Activated naive CD8-positive, alpha-beta T cell treated with anti-CD3 and anti-CD28 coated beads, Interleukin-2, amount 10 ng/mL, durations not matched to agents 7 days and 5 days (primary cell): ENCODE measurements at regions not wholly inside any gene's neighbourhood (a gene's known extent, or its start where the extent isn't known, plus 50 kb on each side); places are given as distances from the start of the nearest gene placed in this dataset.
"Not testable (repeated sequence)": the region's sequence is repeated elsewhere in the genome, so short reads cannot be mapped to it uniquely, and the experiment has no call there.

Experiments used
- ATAC-seq: fragments of 150-1000 bp; cut with Tn5 transposase; one replicate; pipeline ENCODE4 v1.10.0; 2021; ENCODE audit warnings: low read depth, moderate library complexity
- POLR2A ChIA-PET: fragments of 350-600 bp; sonication (Branson Sonifier 250); formaldehyde crosslinking; loops from one replicate; lab custom pipeline; 2021; ENCODE audit warnings: antibody characterized with exemption; lab: Charles Lee
- DNase-seq: peaks from one replicate; pipeline ENCODE4 v3.0.0; 2021
- H3K27ac Mint-ChIP-seq: one replicate; pipeline ENCODE4 v1.8.0; 2022; ENCODE audit warnings: mild to moderate bottlenecking, mixed read lengths
- H3K27me3 Mint-ChIP-seq: one replicate; pipeline ENCODE4 v1.8.0; 2022; ENCODE audit warnings: mild to moderate bottlenecking, moderate library complexity, mixed read lengths
- H3K36me3 Mint-ChIP-seq: one replicate; pipeline ENCODE4 v1.8.0; 2021; ENCODE audit warnings: mild to moderate bottlenecking, mixed read lengths
- H3K4me1 Mint-ChIP-seq: one replicate; pipeline ENCODE4 v1.8.0; 2021; ENCODE audit warnings: mixed read lengths
- H3K4me3 Mint-ChIP-seq: one replicate; pipeline ENCODE4 v1.8.0; 2022; ENCODE audit warnings: mild to moderate bottlenecking, moderate library complexity, mixed read lengths
- H3K9me3 Mint-ChIP-seq: one replicate; pipeline ENCODE4 v1.8.0; 2021; ENCODE audit warnings: mixed read lengths

- DNase-seq (no peak), ATAC-seq (no peak)
- Mint-ChIP-seq H3K27ac (no peak overlapping the region), H3K4me3 (no peak overlapping the region), H3K36me3 (no peaks in the 10 kb centered on the region), H3K9me3 (no peaks in the 10 kb centered on the region), H3K4me1 (peaks cover 9% of the 10 kb centered on the region), H3K27me3 (no peaks in the 10 kb centered on the region)
- POLR2A ChIA-PET: no interaction called here
Measured at GRCh38 chrX:13430136-13430827, 110.4 kb upstream of the ATXN3L start.

GRCh38 chrX:13428053-13428786 lies 108.4 kb upstream of the ATXN3L start:
- H3K27me3 Mint-ChIP-seq: no peaks in the 10 kb centered on the region
- DNase-seq (peak; percentile 22), ATAC-seq (peak; percentile 52)
- H3K4me3 Mint-ChIP-seq: no peak overlapping the region
- POLR2A ChIA-PET: no interaction called here
- peak overlapping the region; percentile 30 for H3K27ac Mint-ChIP-seq
- H3K4me1 Mint-ChIP-seq: peaks cover 9% of the 10 kb centered on the region
- no peaks in the 10 kb centered on the region for H3K36me3 Mint-ChIP-seq
- no peaks in the 10 kb centered on the region for H3K9me3 Mint-ChIP-seq

GRCh38 chrX:13427441-13428052 lies 107.7 kb upstream of the ATXN3L start:
- no peak overlapping the region for H3K4me3 Mint-ChIP-seq
- peaks cover 9% of the 10 kb centered on the region for H3K4me1 Mint-ChIP-seq
- no peaks in the 10 kb centered on the region for H3K9me3 Mint-ChIP-seq
- no peak for DNase-seq
- no peaks in the 10 kb centered on the region for H3K36me3 Mint-ChIP-seq
- no peak for ATAC-seq
- POLR2A ChIA-PET: no interaction called here
- H3K27ac Mint-ChIP-seq: no peak overlapping the region
- no peaks in the 10 kb centered on the region for H3K27me3 Mint-ChIP-seq

GRCh38 chrX:13420545-13421183 lies 100.8 kb upstream of the ATXN3L start:
- POLR2A ChIA-PET: no interaction called here
- no peaks in the 10 kb centered on the region for H3K4me1 Mint-ChIP-seq
- no peak for DNase-seq
- no peaks in the 10 kb centered on the region for H3K9me3 Mint-ChIP-seq
- no peak for ATAC-seq
- no peak overlapping the region for H3K27ac Mint-ChIP-seq
- H3K36me3 Mint-ChIP-seq: no peaks in the 10 kb centered on the region
- no peak overlapping the region for H3K4me3 Mint-ChIP-seq
- no peaks in the 10 kb centered on the region for H3K27me3 Mint-ChIP-seq

- no peak for ATAC-seq
- no peaks in the 10 kb centered on the region for H3K27me3 Mint-ChIP-seq
- H3K4me1 Mint-ChIP-seq: no peaks in the 10 kb centered on the region
- no peak overlapping the region for H3K4me3 Mint-ChIP-seq
- DNase-seq: no peak
- H3K36me3 Mint-ChIP-seq: no peaks in the 10 kb centered on the region
- H3K9me3 Mint-ChIP-seq: no peaks in the 10 kb centered on the region
- POLR2A ChIA-PET: no interaction called here
- H3K27ac Mint-ChIP-seq: no peak overlapping the region
Measured at GRCh38 chrX:13419918-13420317, 100.1 kb upstream of the ATXN3L start.

- Mint-ChIP-seq H3K36me3 (no peaks in the 10 kb centered on the region), H3K27me3 (no peaks in the 10 kb centered on the region), H3K4me3 (no peak overlapping the region), H3K27ac (no peak overlapping the region), H3K9me3 (no peaks in the 10 kb centered on the region), H3K4me1 (no peaks in the 10 kb centered on the region)
- POLR2A ChIA-PET: no interaction called here
- no peak for ATAC-seq
- DNase-seq: no peak
Measured at GRCh38 chrX:13419276-13419675, 99.4 kb upstream of the ATXN3L start.

GRCh38 chrX:13418126-13419097 lies 98.6 kb upstream of the ATXN3L start:
- Mint-ChIP-seq H3K4me1 (no peaks in the 10 kb centered on the region), H3K4me3 (no peak overlapping the region), H3K36me3 (no peaks in the 10 kb centered on the region), H3K9me3 (no peaks in the 10 kb centered on the region), H3K27ac (no peak overlapping the region), H3K27me3 (no peaks in the 10 kb centered on the region)
- no peak for ATAC-seq
- POLR2A ChIA-PET: interaction anchor here (0.7 kb wide), 1 partner anchor 70 kb away, joined by 4 read pairs; no protein-coding TSS in a partner anchor
- DNase-seq: no peak

- H3K27ac Mint-ChIP-seq: no peak overlapping the region
- ATAC-seq: no peak
- POLR2A ChIA-PET: no interaction called here
- no peak for DNase-seq
- H3K9me3 Mint-ChIP-seq: no peaks in the 10 kb centered on the region
- no peaks in the 10 kb centered on the region for H3K36me3 Mint-ChIP-seq
- H3K27me3 Mint-ChIP-seq: no peaks in the 10 kb centered on the region
- no peak overlapping the region for H3K4me3 Mint-ChIP-seq
- peaks cover 1% of the 10 kb centered on the region for H3K4me1 Mint-ChIP-seq
Measured at GRCh38 chrX:13415509-13415908, 95.7 kb upstream of the ATXN3L start.

- Mint-ChIP-seq H3K36me3 (no peaks in the 10 kb centered on the region), H3K27ac (no peak overlapping the region), H3K27me3 (no peaks in the 10 kb centered on the region), H3K4me3 (no peak overlapping the region), H3K9me3 (no peaks in the 10 kb centered on the region), H3K4me1 (peaks cover 1% of the 10 kb centered on the region)
- no peak for DNase-seq
- ATAC-seq: no peak
- POLR2A ChIA-PET: no interaction called here
Measured at GRCh38 chrX:13414006-13414647, 94.3 kb upstream of the ATXN3L start.

- no peak for DNase-seq
- H3K27me3 Mint-ChIP-seq: no peaks in the 10 kb centered on the region
- no peaks in the 10 kb centered on the region for H3K36me3 Mint-ChIP-seq
- H3K9me3 Mint-ChIP-seq: no peaks in the 10 kb centered on the region
- POLR2A ChIA-PET: no interaction called here
- H3K4me1 Mint-ChIP-seq: peaks cover 1% of the 10 kb centered on the region
- no peak for ATAC-seq
- H3K4me3 Mint-ChIP-seq: no peak overlapping the region
- no peak overlapping the region for H3K27ac Mint-ChIP-seq
Measured at GRCh38 chrX:13412208-13412600, 92.4 kb upstream of the ATXN3L start.

GRCh38 chrX:13411496-13412207 lies 91.8 kb upstream of the ATXN3L start:
- peaks cover 1% of the 10 kb centered on the region for H3K4me1 Mint-ChIP-seq
- no peak overlapping the region for H3K4me3 Mint-ChIP-seq
- no peak overlapping the region for H3K27ac Mint-ChIP-seq
- no peak for ATAC-seq
- POLR2A ChIA-PET: interaction anchor here (0.7 kb wide), 1 partner anchor 21 kb away, joined by 3 read pairs; no protein-coding TSS in a partner anchor
- H3K27me3 Mint-ChIP-seq: no peaks in the 10 kb centered on the region
- no peaks in the 10 kb centered on the region for H3K9me3 Mint-ChIP-seq
- DNase-seq: no peak
- H3K36me3 Mint-ChIP-seq: no peaks in the 10 kb centered on the region

- DNase-seq, POLR2A ChIA-PET, H3K36me3 Mint-ChIP-seq, H3K27me3 Mint-ChIP-seq, H3K9me3 Mint-ChIP-seq, ATAC-seq, H3K4me1 Mint-ChIP-seq, H3K27ac Mint-ChIP-seq, H3K4me3 Mint-ChIP-seq: not testable (repeated sequence)
Measured at GRCh38 chrX:13408599-13408998, 88.7 kb upstream of the ATXN3L start.
